HG03354 (cell line): ENCODE measurements at regions not wholly inside any gene's neighbourhood (a gene's known extent, or its start where the extent isn't known, plus 50 kb on each side); places are given as distances from the start of the nearest gene placed in this dataset.
"Not testable (repeated sequence)": the region's sequence is repeated elsewhere in the genome, so short reads cannot be mapped to it uniquely, and the experiment has no call there.

Source experiments
- ATAC-seq: cut with Tn5 transposase; IDR thresholded peaks from one replicate; pipeline ENCODE4 v1.9.1; 2021; ENCODE audit warnings: mild to moderate bottlenecking; ENCODE audit not compliant: unreplicated experiment, poor library complexity, severe bottlenecking

- ATAC-seq, result no peak
Measured at GRCh38 chr18:78245451-78245850, 734.2 kb upstream of the SALL3 start.

- ATAC-seq, result no peak
Measured at GRCh38 chr18:78246050-78246449, 733.6 kb upstream of the SALL3 start.

DNA sequence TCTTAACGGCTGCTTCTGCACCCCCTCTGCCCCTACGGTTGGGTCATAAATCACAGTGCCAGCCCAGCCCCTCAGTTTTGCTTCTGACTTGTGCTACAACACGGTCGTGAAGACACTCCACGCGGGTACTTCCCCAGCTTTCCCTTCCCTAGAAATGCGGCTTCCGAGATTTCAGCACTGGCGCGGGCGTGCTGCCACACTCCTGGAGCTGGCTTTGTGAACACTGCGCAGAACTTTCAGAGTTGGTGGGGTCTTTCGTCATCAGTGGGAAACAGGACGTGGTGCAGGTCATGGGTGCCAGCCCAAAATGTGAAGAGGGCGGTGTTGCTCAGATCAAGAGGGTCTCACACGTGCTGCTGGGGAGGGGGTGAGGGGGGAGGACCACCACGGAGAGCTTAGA is 733.0 kb upstream of the SALL3 start:
- ATAC-seq, result no peak

- ATAC-seq, result no peak
Measured at GRCh38 chr18:78247615-78248289, 731.9 kb upstream of the SALL3 start.

GRCh38 chr18:78255013-78255412 is 724.6 kb upstream of the SALL3 start:
- no peak for ATAC-seq

- ATAC-seq, result no peak
Measured at GRCh38 chr18:78268226-78268988, 711.2 kb upstream of the SALL3 start.

DNA sequence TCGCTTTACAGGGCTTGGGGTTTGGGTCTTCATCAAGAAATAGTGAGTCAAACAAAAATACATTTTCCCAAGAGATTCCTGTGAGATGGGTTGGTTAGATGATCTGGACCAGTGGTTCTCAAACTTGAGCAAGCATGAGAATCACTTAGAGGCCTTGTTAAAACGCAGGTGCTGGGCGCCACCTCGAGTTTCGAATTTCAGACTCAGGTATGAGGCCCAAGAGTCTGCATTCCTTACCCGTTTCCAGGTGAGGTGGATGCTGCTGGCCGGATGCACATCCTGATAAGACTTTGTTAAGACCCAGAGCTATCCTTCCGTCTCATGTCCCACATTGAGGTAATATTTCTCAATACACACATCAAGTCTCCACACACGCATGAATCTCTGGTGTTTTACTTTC is 707.8 kb upstream of the SALL3 start:
- ATAC-seq, result no peak

GRCh38 chr18:78273876-78274275 is 705.7 kb upstream of the SALL3 start:
- ATAC-seq, result no peak

DNA sequence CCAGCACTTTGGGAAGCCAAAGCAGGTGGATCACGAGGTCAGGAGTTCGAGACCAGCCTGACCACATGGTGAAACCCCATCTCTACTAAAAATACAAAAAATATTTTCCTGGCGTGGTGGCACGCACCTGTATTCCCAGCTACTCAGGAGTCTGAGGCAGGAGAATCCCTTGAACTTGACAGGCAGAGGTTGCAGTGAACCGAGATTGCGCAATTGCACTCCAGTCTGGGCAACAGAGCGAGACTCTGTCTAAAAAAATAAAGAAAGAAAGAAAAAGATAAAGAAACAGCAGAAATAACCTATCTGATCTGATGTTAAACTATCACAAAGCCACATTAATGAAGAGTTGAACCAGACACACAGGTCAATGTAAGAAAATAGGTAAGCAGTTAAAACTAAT is 696.2 kb upstream of the SALL3 start:
- not testable (repeated sequence) for ATAC-seq

- ATAC-seq, result no peak
Measured at GRCh38 chr18:78292618-78293380, 686.8 kb upstream of the SALL3 start.

DNA sequence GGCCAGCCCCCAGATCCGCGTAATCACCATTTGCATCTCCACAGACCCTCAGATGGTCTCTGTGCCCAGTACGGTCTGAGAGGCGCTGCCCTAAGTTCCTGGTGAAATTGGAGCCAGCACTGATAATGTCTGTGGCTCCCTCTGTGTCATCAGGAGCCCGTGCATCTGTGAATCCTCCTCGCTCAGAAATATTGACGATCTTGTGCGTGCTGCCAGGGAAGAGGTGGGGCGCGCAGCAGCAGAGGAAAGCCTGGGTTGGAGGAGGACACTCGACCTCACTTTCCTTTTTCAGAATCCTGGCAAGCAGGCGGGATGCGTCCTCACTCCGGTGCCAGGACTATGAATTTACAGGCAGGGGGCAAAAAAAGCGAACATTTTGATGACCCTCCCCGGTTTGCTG is 686.1 kb upstream of the SALL3 start:
- ATAC-seq, result no peak

DNA sequence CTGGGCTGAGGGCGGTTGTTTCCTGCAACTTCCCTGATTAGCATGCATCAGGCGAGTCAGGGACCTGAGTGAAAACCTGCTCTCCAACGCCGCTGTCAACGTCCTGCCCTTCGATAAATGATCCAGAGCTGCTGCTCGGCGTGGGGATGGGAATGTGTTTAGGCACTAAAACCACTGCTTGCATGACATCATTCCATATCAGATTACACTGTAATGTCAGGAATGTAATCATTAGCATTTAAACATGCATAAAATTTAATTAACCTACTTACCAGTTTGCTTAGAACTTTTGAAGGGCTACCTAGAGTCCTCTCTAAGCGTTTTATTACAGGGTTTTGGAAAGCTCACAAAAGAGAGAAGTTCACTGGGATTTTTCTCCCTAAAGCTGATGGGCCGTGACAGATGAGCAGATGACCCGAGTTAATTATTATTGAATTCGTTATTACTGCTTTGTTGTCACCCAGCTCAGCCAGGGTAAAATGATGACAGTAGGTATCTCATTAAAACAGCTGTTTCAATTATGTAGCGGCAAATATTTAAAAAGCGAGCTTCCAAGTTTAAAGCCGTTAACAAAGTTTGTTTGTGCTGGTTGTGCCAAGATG is 685.6 kb upstream of the SALL3 start:
- ATAC-seq, result no peak

GRCh38 chr18:78295262-78295661 is 684.4 kb upstream of the SALL3 start:
- ATAC-seq, result no peak

- no peak for ATAC-seq
Measured at GRCh38 chr18:78296166-78296565, 683.5 kb upstream of the SALL3 start.

- no peak for ATAC-seq
Measured at GRCh38 chr18:78297048-78297447, 682.6 kb upstream of the SALL3 start.

DNA sequence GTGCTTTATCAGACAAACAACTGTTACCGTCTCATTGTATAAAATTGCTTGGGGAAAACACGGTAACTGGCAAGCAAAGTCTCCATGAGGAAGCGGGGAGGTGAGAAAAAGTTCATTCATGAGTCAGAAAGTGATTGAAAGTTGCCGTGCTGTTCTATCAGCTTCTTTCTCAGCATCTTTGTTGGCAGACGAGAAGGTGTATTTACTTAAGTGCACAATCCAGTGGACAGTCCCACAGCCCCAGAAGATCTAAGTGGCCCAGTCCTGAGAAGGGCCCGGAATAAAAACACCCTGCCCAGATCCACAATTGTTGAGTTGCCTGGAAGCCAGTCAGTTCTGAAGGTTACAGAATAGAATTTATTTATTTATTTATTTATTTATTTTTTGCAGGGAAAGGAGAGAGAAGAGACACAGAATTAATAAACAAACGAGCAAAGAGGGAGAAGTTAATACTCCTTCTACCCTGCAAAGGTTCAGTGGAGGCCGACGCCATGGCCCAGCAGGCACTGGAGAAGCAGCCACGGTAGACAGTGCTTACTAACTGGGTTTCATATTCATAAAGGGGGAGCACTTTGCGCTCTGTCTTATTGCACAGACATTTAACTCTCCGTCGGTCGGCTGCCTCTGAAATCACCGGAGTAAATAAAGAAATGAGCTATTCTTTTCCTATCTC is 676.0 kb upstream of the SALL3 start:
- no peak for ATAC-seq

GRCh38 chr18:78304192-78305164 is 675.1 kb upstream of the SALL3 start:
- ATAC-seq, result no peak

GRCh38 chr18:78305789-78306188 is 673.8 kb upstream of the SALL3 start:
- ATAC-seq, result no peak

DNA sequence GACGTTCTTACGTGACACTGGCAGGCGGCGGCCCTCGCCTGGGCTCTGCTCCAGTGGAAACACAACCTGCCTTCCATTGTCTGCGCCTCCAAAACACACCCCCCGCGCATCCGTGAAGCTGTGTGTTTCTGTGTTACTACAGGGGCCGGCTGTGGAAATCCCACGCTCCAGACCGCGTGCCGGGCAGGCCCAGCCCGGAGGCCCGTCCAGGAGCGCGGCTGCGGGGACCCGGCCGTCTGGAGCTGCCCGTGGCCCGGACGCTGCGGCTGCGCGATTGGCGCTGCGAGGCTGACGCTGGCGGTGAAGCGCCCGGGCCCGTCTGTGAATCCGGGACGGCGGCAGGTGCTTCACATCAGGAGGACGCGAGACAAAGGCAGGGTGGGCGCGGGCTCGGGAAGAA is 670.3 kb upstream of the SALL3 start:
- ATAC-seq, result no peak
